Brain pericyte (primary cell): ENCODE measurements at regions not wholly inside any gene's neighbourhood (a gene's known extent, or its start where the extent isn't known, plus 50 kb on each side); places are given as distances from the start of the nearest gene placed in this dataset.

Source experiments
- DNase-seq: peaks from one replicate; pipeline ENCODE4 v3.0.0-alpha.2; 2012; ENCODE audit warnings: low read depth, low spot score

DNA sequence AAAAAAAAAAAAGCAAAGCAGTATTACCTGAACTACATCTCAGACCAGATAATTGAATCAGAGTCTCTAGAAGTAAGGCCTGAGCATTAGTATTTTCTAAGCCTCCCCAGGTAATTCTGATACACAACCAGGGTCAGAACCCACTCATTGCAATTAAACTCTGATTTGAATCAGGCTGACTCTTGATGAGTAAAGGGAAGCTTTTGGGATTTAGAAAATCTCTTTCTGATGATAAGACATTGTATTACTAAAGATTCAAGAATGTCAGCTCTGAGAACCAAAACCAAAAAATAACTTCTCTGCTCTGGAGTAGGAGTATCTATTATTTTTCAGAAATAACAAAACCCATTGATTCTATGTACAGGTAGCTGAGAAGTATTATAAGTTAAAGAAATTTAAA lies 100.1 kb upstream of the COL21A1 start:
- no peak for DNase-seq

- DNase-seq = no peak
Measured at GRCh38 chr6:56346958-56347357, 99.6 kb upstream of the COL21A1 start.

DNA sequence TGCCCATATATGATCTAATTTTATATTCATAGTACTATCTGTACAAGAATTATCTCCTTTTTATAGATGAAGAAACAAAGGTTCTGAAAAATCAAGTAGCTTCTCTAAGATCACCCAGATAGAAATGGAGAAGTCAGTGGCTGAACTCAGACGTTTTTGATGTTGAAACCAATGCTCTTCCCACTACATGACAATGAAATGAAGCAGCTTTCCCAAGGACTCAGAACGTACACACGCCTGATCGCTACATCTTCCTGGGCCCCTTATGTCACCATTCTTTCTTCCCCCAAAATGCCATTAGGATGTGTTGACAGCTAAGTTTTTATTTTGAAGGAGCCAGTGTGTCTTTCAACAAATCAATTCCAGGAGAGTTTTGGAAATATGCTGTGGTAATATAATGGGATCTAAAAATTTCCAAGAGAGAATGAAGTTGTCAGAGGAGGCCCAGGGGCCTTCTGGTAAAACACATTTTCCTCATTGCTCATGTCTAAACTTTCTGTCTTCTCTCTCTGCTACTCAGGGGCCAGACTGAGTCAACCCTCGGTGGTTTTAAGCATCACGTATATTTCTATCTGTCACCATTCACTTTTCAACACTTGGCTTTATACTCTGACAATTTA lies 98.1 kb upstream of the COL21A1 start:
- DNase-seq = no peak

DNA sequence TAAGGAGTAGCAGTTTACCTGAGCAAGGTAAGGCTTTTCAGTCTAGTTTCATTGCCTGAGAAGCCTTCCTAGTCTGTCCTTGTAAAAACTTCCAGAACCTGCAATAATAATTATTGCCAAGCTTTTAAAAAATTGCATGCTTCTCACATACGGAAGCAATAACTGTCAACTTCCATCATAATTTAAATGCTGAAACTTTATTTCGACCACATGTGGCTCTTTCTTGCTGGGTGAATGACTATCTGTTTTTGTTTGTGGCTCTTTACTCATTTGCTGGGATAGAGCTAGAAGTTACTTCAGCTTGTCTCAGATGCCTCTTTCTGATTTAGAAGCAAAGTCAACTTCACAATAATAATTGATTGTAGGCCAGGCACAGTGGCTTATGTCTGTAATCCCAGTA lies 95.9 kb upstream of the COL21A1 start:
- no peak for DNase-seq

DNA sequence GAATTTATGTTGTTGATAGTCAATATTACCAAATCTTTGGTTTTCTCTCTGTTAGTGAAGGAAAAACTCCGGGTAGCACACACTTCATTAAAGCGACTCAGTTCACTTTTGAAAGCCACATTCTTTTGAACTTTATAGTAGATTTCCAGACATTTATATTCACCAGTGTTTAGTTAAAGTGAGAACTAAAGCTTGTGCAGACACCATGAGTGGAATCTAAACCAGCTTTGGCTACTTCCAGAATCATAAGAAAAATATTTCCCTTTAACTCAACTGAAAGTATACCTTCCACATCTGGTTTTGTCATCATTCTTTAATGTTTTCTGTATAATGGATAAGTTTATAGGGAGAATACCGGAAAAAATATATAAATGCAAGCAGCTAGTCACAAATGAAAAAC lies 92.1 kb upstream of the COL21A1 start:
- DNase-seq = no peak

DNA sequence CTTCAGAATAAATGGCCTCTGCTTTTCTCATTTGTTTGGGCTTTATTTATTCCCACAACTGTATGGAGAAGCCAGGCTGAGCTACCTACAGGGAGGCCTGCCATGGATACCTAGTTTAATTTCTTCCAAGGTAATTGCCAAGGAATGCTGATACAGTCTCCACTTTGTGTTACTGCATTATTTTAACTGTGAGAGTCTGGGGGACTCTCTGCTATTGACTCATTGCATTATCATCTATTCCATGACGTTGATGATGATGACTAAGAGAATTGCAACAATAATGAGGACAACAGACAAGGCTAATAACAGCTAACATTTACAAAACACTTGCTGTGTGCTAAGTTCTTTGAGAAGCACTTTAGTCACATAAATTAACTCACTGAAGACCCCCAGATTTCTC lies 88.3 kb upstream of the COL21A1 start:
- DNase-seq = peak; percentile 17

GRCh38 chr6:56334937-56335336 lies 87.6 kb upstream of the COL21A1 start:
- DNase-seq = peak; percentile 48

GRCh38 chr6:56329271-56330050 lies 82.1 kb upstream of the COL21A1 start:
- no peak for DNase-seq

GRCh38 chr6:56328728-56329090 lies 81.3 kb upstream of the COL21A1 start:
- no peak for DNase-seq

DNA sequence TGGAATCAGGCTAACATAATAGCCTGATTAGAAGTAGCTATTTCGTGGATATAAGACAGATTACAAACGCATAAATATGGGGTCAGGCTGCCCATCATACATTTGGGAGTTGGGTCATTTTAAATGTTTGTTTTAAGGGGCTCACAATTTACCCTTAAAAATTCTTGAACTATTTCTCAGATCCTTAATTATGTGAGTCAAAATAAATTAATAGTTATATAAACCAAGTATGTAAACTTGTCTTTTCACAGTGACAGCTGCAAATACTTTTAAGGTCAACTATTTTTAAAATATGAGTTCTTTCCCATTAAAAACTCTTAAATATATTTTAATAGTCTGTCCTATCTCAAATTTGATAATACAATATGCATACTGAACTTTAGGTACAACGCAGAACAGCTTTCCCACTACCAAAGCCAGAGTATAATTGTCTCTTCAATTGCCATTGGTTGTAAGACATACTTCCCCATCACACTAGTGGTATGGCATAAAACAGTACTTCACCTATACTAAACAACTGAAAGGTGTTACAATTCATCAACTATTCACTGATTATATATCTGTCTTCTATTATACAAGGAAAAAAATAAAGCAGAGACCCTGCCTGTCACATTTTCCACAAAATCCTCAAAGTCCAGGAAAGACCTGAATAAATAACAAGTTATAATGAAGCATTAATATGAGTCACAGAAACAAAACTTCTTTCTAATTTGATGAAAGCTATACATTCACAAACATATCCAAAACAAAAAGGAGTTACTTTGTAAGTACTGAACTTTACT lies 80.8 kb upstream of the COL21A1 start:
- DNase-seq = no peak

DNA sequence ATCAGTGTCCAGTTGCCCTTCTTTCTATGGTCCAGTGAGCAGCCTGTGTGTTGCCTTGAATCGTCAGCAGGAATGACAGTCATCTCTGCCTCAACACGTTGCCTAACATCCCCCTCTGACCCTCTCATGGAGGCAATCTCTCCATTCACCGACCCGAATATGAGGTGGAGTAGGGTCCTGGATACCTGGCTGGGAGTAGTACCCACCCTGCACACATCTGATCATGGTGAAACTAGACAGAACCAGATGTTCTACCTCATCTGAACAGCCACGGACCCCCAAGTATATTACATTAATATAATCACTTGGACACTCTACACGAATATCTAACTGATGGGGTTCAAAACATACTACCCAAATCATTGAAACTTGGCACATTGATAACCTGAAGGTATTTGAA lies 77.0 kb upstream of the COL21A1 start:
- DNase-seq = no peak

DNA sequence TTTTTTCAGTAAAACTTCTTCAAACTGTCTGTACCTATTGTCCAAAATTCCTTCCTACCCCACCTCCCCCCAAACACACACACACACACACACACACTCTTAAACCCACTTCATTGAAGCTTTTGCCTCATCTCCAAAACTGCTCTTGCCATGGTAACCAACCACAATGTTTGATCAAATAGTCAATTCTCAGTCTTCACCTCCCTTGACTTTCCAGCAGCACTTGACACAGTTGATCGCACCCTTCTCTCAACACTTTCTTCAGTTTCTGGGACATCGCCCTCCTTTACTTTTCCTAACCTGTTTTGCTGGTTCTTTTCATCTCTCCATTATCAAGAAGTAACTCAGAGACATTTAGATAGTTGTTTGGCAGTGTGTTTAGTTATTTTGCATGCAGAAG lies 71.5 kb upstream of the COL21A1 start:
- DNase-seq = no peak

GRCh38 chr6:56314683-56315523 lies 67.5 kb upstream of the COL21A1 start:
- no peak for DNase-seq

DNA sequence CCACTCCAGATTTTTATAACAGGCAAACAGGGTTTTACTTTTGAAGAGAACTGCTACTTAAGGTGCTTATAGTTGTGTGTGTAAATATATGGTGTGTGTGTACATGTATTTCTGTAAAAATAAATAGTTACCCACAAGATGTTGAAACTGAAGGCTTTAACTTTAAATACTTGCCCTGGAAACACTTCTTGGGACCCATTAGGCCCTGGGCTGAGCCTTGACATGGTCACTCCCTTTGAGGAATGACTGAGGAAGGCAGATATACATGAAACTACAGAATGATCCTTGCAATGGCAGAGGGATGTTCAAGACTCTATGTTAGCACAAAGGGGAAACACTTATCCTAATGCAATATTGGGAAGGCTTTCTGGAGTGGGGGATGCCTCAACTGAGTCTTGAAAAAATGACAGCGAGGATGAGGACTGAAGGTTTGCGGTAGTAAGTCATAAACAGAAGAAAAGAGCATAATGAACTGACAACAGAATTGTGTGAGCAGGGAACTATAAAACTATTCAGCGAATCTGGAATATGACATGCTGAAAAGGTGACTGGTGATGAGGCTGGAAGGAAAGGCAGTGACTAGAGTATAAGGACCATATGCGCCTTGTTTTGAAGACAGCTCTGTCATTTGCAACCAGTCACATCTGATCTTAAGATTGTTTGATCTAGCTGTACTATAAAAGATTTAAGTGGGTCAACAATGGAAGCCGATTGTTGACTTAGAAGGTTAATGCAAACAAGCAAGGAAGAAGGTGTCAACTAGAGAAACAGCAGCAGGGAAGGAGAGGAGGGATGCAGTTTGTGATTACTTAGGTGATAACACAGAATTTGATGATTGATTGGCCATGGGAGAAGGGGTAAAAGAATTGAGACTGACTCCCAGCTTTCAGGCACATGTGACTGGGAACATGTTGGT lies 64.4 kb upstream of the COL21A1 start:
- DNase-seq = no peak

DNA sequence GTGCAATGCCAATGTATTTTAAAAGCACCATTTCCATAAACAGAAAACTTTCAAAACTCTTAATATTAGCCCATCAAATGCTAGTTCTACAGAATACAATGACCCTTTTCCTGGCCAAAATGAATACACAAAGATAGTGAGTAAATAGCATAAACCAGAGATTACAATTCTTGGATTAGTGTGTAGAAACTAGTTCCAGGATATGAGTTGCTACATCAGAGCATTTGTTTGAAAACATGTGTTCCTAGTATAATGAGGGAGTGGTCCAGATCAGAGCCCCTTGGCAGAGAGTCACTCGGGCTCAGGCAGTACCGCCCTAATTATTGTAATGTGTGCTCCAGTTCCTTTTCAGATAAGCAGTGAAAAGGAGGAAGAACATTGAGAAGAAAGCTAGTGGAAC lies 63.7 kb upstream of the COL21A1 start:
- DNase-seq = no peak

GRCh38 chr6:56310241-56310640 lies 62.9 kb upstream of the COL21A1 start:
- DNase-seq = no peak

- DNase-seq = no peak
Measured at GRCh38 chr6:56299916-56300315, 52.5 kb upstream of the COL21A1 start.

DNA sequence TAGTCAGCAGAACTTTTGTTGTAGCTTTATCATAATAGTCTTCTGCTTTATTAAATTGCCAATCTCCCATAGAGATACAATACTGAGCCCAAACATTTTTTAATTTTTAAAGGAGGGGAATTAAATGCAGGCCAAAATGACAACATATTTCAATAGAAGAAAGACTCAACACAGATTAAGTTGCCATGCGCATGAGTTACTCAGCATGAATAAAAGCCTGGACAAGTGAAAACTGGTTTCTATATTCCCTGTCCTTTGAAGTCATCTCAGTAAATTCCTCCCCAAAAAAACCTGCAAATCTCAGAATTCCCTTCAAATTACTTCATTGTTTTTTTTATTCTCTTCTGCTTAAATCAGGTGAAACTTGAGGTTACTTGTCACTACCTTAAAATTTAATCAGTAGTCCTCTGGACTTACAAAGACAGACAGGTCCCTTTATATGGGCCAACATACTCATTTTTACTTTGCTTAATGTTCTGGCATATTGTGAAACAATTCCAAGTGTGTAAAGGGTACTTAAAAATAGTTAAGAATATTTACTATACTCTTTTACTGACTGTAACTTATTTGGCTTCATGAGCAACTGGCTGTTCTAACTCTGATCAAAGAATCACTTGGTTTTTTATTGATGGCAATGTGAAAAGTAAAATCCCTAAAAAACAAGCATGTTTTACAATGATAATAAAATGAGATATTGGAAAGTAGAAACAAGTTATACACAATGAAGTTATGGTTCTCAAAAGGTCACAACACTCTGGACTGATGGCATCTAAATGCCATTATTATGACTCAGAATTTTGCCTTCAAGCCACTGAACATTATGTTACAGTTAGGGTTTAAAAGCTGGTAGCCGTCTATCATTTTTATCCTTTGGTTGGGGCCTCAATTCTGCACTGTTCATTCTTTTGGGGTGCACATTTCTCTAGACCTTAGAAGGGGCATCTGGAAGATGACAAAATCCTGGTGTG lies 49.9 kb upstream of the COL21A1 start:
- no peak for DNase-seq
